ENCODE measurements at regions not wholly inside any gene's neighbourhood (a gene's known extent, or its start where the extent isn't known, plus 50 kb on each side); places are given as distances from the start of the nearest gene placed in this dataset.

- no peak for DNase-seq (ENCODE audit: low read depth)
- H3K9me3 ChIP-seq (ENCODE audit: control insufficient read depth, low read length) = peaks cover 21% of the 10 kb centered on the region
- no peaks in the 10 kb centered on the region for H3K36me3 ChIP-seq (ENCODE audit: control insufficient read depth, insufficient read depth, low read length, severe bottlenecking)
- H3K4me1 ChIP-seq (ENCODE audit: control insufficient read depth, insufficient read depth, low read length) = no peaks in the 10 kb centered on the region
- no peak overlapping the region for H3K4me3 ChIP-seq (ENCODE audit: low read length)
- no peaks in the 10 kb centered on the region for H3K27me3 ChIP-seq (replicated peaks; ENCODE audit: control insufficient read depth, insufficient read depth, low read length)
- H3K9ac ChIP-seq (ENCODE audit: low read length) = no peak overlapping the region
Observed at GRCh38 chr18:78900938-78901909, 78.4 kb upstream of the SALL3 start.

GRCh38 chr18:78901923-78902794 is 77.5 kb upstream of the SALL3 start:
- Histone ChIP-seq H3K4me3 (ENCODE audit: low read length) (no peak overlapping the region), H3K27me3 (replicated peaks; ENCODE audit: control insufficient read depth, insufficient read depth, low read length) (no peaks in the 10 kb centered on the region), H3K4me1 (ENCODE audit: control insufficient read depth, insufficient read depth, low read length) (no peaks in the 10 kb centered on the region), H3K9ac (ENCODE audit: low read length) (no peak overlapping the region), H3K9me3 (ENCODE audit: control insufficient read depth, low read length) (peaks cover 18% of the 10 kb centered on the region), H3K36me3 (ENCODE audit: control insufficient read depth, insufficient read depth, low read length, severe bottlenecking) (no peaks in the 10 kb centered on the region)
- DNase-seq (ENCODE audit: low read depth) = no peak

GRCh38 chr18:78902795-78903435 is 76.7 kb upstream of the SALL3 start:
- H3K4me1 ChIP-seq (ENCODE audit: control insufficient read depth, insufficient read depth, low read length) = no peaks in the 10 kb centered on the region
- no peaks in the 10 kb centered on the region for H3K27me3 ChIP-seq (replicated peaks; ENCODE audit: control insufficient read depth, insufficient read depth, low read length)
- no peak overlapping the region for H3K9ac ChIP-seq (ENCODE audit: low read length)
- no peak for DNase-seq (ENCODE audit: low read depth)
- H3K4me3 ChIP-seq (ENCODE audit: low read length) = no peak overlapping the region
- peaks cover 12% of the 10 kb centered on the region for H3K9me3 ChIP-seq (ENCODE audit: control insufficient read depth, low read length)
- no peaks in the 10 kb centered on the region for H3K36me3 ChIP-seq (ENCODE audit: control insufficient read depth, insufficient read depth, low read length, severe bottlenecking)

GRCh38 chr18:78903436-78904178 is 76.0 kb upstream of the SALL3 start:
- Histone ChIP-seq H3K9me3 (ENCODE audit: control insufficient read depth, low read length) (peaks cover 11% of the 10 kb centered on the region), H3K4me1 (ENCODE audit: control insufficient read depth, insufficient read depth, low read length) (no peaks in the 10 kb centered on the region), H3K27me3 (replicated peaks; ENCODE audit: control insufficient read depth, insufficient read depth, low read length) (no peaks in the 10 kb centered on the region), H3K4me3 (ENCODE audit: low read length) (no peak overlapping the region), H3K36me3 (ENCODE audit: control insufficient read depth, insufficient read depth, low read length, severe bottlenecking) (no peaks in the 10 kb centered on the region), H3K9ac (ENCODE audit: low read length) (no peak overlapping the region)
- no peak for DNase-seq (ENCODE audit: low read depth)

- no peaks in the 10 kb centered on the region for H3K4me1 ChIP-seq (ENCODE audit: control insufficient read depth, insufficient read depth, low read length)
- no peaks in the 10 kb centered on the region for H3K27me3 ChIP-seq (replicated peaks; ENCODE audit: control insufficient read depth, insufficient read depth, low read length)
- H3K9ac ChIP-seq (ENCODE audit: low read length) = no peak overlapping the region
- H3K9me3 ChIP-seq (ENCODE audit: control insufficient read depth, low read length) = peaks cover 10% of the 10 kb centered on the region
- no peak for DNase-seq (ENCODE audit: low read depth)
- H3K4me3 ChIP-seq (ENCODE audit: low read length) = no peak overlapping the region
- no peaks in the 10 kb centered on the region for H3K36me3 ChIP-seq (ENCODE audit: control insufficient read depth, insufficient read depth, low read length, severe bottlenecking)
Observed at GRCh38 chr18:78904179-78904531, 75.5 kb upstream of the SALL3 start.

- peaks cover 2% of the 10 kb centered on the region for H3K9me3 ChIP-seq (ENCODE audit: control insufficient read depth, low read length)
- H3K9ac ChIP-seq (ENCODE audit: low read length) = no peak overlapping the region
- H3K36me3 ChIP-seq (ENCODE audit: control insufficient read depth, insufficient read depth, low read length, severe bottlenecking) = no peaks in the 10 kb centered on the region
- no peak for DNase-seq (ENCODE audit: low read depth)
- no peaks in the 10 kb centered on the region for H3K27me3 ChIP-seq (replicated peaks; ENCODE audit: control insufficient read depth, insufficient read depth, low read length)
- no peaks in the 10 kb centered on the region for H3K4me1 ChIP-seq (ENCODE audit: control insufficient read depth, insufficient read depth, low read length)
- no peak overlapping the region for H3K4me3 ChIP-seq (ENCODE audit: low read length)
Observed at GRCh38 chr18:78905334-78905733, 74.3 kb upstream of the SALL3 start.

- no peak for DNase-seq (ENCODE audit: low read depth)
- H3K9ac ChIP-seq (ENCODE audit: low read length) = no peak overlapping the region
- no peaks in the 10 kb centered on the region for H3K27me3 ChIP-seq (replicated peaks; ENCODE audit: control insufficient read depth, insufficient read depth, low read length)
- H3K9me3 ChIP-seq (ENCODE audit: control insufficient read depth, low read length) = peaks cover 2% of the 10 kb centered on the region
- no peaks in the 10 kb centered on the region for H3K36me3 ChIP-seq (ENCODE audit: control insufficient read depth, insufficient read depth, low read length, severe bottlenecking)
- H3K4me1 ChIP-seq (ENCODE audit: control insufficient read depth, insufficient read depth, low read length) = no peaks in the 10 kb centered on the region
- H3K4me3 ChIP-seq (ENCODE audit: low read length) = no peak overlapping the region
Observed at GRCh38 chr18:78906066-78906465, 73.6 kb upstream of the SALL3 start.

- H3K27me3 ChIP-seq (replicated peaks; ENCODE audit: control insufficient read depth, insufficient read depth, low read length) = no peaks in the 10 kb centered on the region
- no peaks in the 10 kb centered on the region for H3K36me3 ChIP-seq (ENCODE audit: control insufficient read depth, insufficient read depth, low read length, severe bottlenecking)
- no peak overlapping the region for H3K9ac ChIP-seq (ENCODE audit: low read length)
- H3K4me3 ChIP-seq (ENCODE audit: low read length) = no peak overlapping the region
- no peak for DNase-seq (ENCODE audit: low read depth)
- no peaks in the 10 kb centered on the region for H3K9me3 ChIP-seq (ENCODE audit: control insufficient read depth, low read length)
- H3K4me1 ChIP-seq (ENCODE audit: control insufficient read depth, insufficient read depth, low read length) = no peaks in the 10 kb centered on the region
Observed at GRCh38 chr18:78908462-78909260, 71.0 kb upstream of the SALL3 start.

- no peak for DNase-seq (ENCODE audit: low read depth)
- Histone ChIP-seq H3K27me3 (replicated peaks; ENCODE audit: control insufficient read depth, insufficient read depth, low read length) (no peaks in the 10 kb centered on the region), H3K9ac (ENCODE audit: low read length) (no peak overlapping the region)
Observed at GRCh38 chr18:78911751-78912283, 67.8 kb upstream of the SALL3 start.

GRCh38 chr18:78912336-78912735 is 67.3 kb upstream of the SALL3 start:
- Histone ChIP-seq H3K4me3 (ENCODE audit: low read length) (no peak overlapping the region), H3K9me3 (ENCODE audit: control insufficient read depth, low read length) (no peaks in the 10 kb centered on the region), H3K4me1 (ENCODE audit: control insufficient read depth, insufficient read depth, low read length) (no peaks in the 10 kb centered on the region), H3K27me3 (replicated peaks; ENCODE audit: control insufficient read depth, insufficient read depth, low read length) (no peaks in the 10 kb centered on the region), H3K36me3 (ENCODE audit: control insufficient read depth, insufficient read depth, low read length, severe bottlenecking) (no peaks in the 10 kb centered on the region), H3K9ac (ENCODE audit: low read length) (no peak overlapping the region)
- no peak for DNase-seq (ENCODE audit: low read depth)

More at GRCh38 chr18:78911751-78912283, 67.8 kb upstream of the SALL3 start:
- Histone ChIP-seq H3K4me3 (ENCODE audit: low read length) (no peak overlapping the region), H3K9me3 (ENCODE audit: control insufficient read depth, low read length) (no peaks in the 10 kb centered on the region), H3K4me1 (ENCODE audit: control insufficient read depth, insufficient read depth, low read length) (no peaks in the 10 kb centered on the region), H3K36me3 (ENCODE audit: control insufficient read depth, insufficient read depth, low read length, severe bottlenecking) (no peaks in the 10 kb centered on the region)
